Mammary epithelial cell (primary cell): ENCODE measurements at regions not wholly inside any gene's neighbourhood (a gene's known extent, or its start where the extent isn't known, plus 50 kb on each side); places are given as distances from the start of the nearest gene placed in this dataset.

ENCODE experiments used
- EZH2 ChIP-seq: IDR thresholded peaks from 2 replicates; pipeline ENCODE4 v1.6.1; 2012; ENCODE audit warnings: low read length, inconsistent platforms, borderline replicate concordance
- TF ChIP-seq, protein P1 (sequence below), 2 donors: IDR thresholded peaks in 1 of 2; conservative IDR thresholded peaks in 1 of 2; 2 replicates each; pipeline ENCODE4 v1.5.1; 2011 to 2012; ENCODE audit warnings: inconsistent platforms in 2 of 2, low read length in 2 of 2, mild to moderate bottlenecking in 2 of 2, control low read depth in 1 of 2, low read depth in 1 of 2; ENCODE audit not compliant: insufficient read depth in 1 of 2; ENCODE audit errors: extremely low read depth in 1 of 2

DNA sequence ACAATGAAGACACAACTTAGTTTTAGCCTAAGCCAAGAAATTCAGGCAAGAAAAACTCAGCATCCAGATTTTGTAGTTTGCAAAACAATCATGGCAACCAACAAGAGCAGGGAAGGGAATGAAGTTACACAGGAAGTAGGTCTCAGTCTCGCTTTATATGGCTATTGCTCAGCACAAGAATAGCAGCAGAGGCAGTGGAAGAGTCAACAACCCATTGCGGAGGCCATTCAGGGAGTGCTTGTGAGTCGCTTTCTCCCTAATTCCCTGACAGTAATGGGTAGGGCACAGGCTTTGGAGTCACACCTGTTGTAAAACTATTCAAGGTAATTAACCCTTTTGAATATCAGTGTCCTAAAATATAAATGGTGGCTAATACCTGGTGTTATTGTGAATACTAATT is 238.5 kb downstream of the HDGFL1 start:
- TF ChIP-seq, protein P1, sequence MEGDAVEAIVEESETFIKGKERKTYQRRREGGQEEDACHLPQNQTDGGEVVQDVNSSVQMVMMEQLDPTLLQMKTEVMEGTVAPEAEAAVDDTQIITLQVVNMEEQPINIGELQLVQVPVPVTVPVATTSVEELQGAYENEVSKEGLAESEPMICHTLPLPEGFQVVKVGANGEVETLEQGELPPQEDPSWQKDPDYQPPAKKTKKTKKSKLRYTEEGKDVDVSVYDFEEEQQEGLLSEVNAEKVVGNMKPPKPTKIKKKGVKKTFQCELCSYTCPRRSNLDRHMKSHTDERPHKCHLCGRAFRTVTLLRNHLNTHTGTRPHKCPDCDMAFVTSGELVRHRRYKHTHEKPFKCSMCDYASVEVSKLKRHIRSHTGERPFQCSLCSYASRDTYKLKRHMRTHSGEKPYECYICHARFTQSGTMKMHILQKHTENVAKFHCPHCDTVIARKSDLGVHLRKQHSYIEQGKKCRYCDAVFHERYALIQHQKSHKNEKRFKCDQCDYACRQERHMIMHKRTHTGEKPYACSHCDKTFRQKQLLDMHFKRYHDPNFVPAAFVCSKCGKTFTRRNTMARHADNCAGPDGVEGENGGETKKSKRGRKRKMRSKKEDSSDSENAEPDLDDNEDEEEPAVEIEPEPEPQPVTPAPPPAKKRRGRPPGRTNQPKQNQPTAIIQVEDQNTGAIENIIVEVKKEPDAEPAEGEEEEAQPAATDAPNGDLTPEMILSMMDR (conservative IDR thresholded peaks at IDR 0.05 in 1 of 2, IDR thresholded peaks at IDR 0.05 in 1 of 2; ENCODE audit: extremely low read depth in 1 of 2, insufficient read depth in 1 of 2, low read depth in 1 of 2, low read length in 2 of 2): no peak
- no peak for TF ChIP-seq EZH2
